HepG2 (cell line): ENCODE measurements at regions not wholly inside any gene's neighbourhood (a gene's known extent, or its start where the extent isn't known, plus 50 kb on each side); places are given as distances from the start of the nearest gene placed in this dataset.

Source experiments
- ATAC-seq: fragments of 200-7000 bp; cut with Tn5 transposase; 3 replicates; pipeline ENCODE4 v1.9.1; 2020; ENCODE audit warnings: mild to moderate bottlenecking, moderate library complexity
- BruUV-seq: library from RNA; stranded (reverse); fragments of 400-500 nt; replicated peaks from 2 replicates; lab custom pipeline; 2021; lab: Mats Ljungman, UMichigan
- CTCF ChIA-PET: fragments of 300-600 bp; formaldehyde crosslinking; extraction: SDS; loops from one replicate; lab custom pipeline; 2021; ENCODE audit warnings: low total read pairs, inconsistent platforms, low intra/inter-chr PET ratio; lab: Yijun Ruan, JAX
- POLR2A ChIA-PET: fragments of 350-600 bp; sonication (Branson Sonifier 250); formaldehyde crosslinking; loops from one replicate; lab custom pipeline; 2020; ENCODE audit warnings: antibody characterized with exemption, inconsistent platforms; lab: Yijun Ruan, JAX
- DNase-seq: peaks from one replicate; pipeline ENCODE4 v3.0.0-alpha.2; 2015; ENCODE audit warnings: low spot score
- FAIRE-seq: peaks from 3 replicates; lab custom pipeline; 2011; peaks lifted over from hg19 to GRCh38; lab: Jason Lieb, UNC
- H2AFZ ChIP-seq: one replicate; pipeline ENCODE4 v1.6.1; 2011; ENCODE audit warnings: low read length, inconsistent platforms
- H3K27ac ChIP-seq: fragments of 300-600 bp; 3 replicates; pipeline ENCODE4 v1.8.0; 2011; ENCODE audit warnings: mixed run types, mild to moderate bottlenecking, mixed read lengths, low read length, inconsistent platforms; ENCODE audit not compliant: insufficient read depth; ENCODE audit errors: extremely low read length
- H3K27me3 ChIP-seq, 2 experiments: fragments of 200-600 bp in 1 of 2; 2 replicates in 1 of 2; 3 replicates in 1 of 2; pipeline versions ENCODE4 v1.6.0 to v1.8.0; 2011; ENCODE audit warnings: low read length in 2 of 2, mild to moderate bottlenecking in 2 of 2, moderate library complexity in 2 of 2, inconsistent platforms in 1 of 2; ENCODE audit not compliant: insufficient read depth in 2 of 2, control insufficient read depth in 1 of 2
- H3K36me3 ChIP-seq, 2 experiments: fragments of 200-600 bp in 1 of 2; replicated peaks in 1 of 2; 2 replicates in 1 of 2; 3 replicates in 1 of 2; pipeline versions ENCODE4 v1.5.1 to v1.8.0; 2011; ENCODE audit warnings: low read length in 2 of 2, inconsistent platforms in 1 of 2; ENCODE audit not compliant: insufficient read depth in 2 of 2, control insufficient read depth in 1 of 2
- H3K4me1 ChIP-seq: 2 replicates; pipeline ENCODE4 v1.5.1; 2012; ENCODE audit warnings: low read length, inconsistent platforms; ENCODE audit not compliant: insufficient read depth
- H3K4me2 ChIP-seq: 2 replicates; pipeline ENCODE4 v1.6.0; 2011; ENCODE audit warnings: low read depth, low read length, inconsistent platforms
- H3K4me3 ChIP-seq, 3 experiments: fragments of 200-600 bp in 1 of 3; sonication (generic), shearing (Covaris generic) in 1 of 3; replicated peaks in 1 of 3; 2 replicates each; pipeline ENCODE4 v1.5.1; 2011 to 2016; ENCODE audit warnings: low read length in 3 of 3, inconsistent platforms in 2 of 3, low read depth in 2 of 3, mild to moderate bottlenecking in 2 of 3, control low read depth in 1 of 3, mixed read lengths in 1 of 3; ENCODE audit not compliant: insufficient read depth in 1 of 3
- H3K79me2 ChIP-seq: one replicate; pipeline ENCODE4 v1.6.1; 2011; ENCODE audit warnings: low read length, inconsistent platforms; ENCODE audit not compliant: insufficient read depth
- H3K9ac ChIP-seq: 2 replicates; pipeline ENCODE4 v1.6.0; 2011; ENCODE audit warnings: mild to moderate bottlenecking, low read depth, low read length, inconsistent platforms; ENCODE audit not compliant: insufficient read depth
- H3K9me3 ChIP-seq: 2 replicates; pipeline ENCODE4 v1.5.1; 2012; ENCODE audit warnings: mild to moderate bottlenecking, low read length
- H4K20me1 ChIP-seq: 2 replicates; pipeline ENCODE4 v1.6.0; 2011; ENCODE audit warnings: inconsistent platforms, mild to moderate bottlenecking, low read length, moderate library complexity; ENCODE audit not compliant: insufficient read depth
- GTF2F1 ChIP-seq: fragments of 150-350 bp; IDR thresholded peaks from 2 replicates; pipeline ENCODE4 v1.6.1; 2014; ENCODE audit warnings: low read length
- MAFK ChIP-seq, 2 experiments: IDR thresholded peaks in 1 of 2; conservative IDR thresholded peaks in 1 of 2; 2 replicates each; pipeline ENCODE4 v1.6.1; 2011; ENCODE audit warnings: improper control_type of control experiment in 2 of 2, low read length in 2 of 2
- ONECUT2 ChIP-seq: sonication (generic); formaldehyde crosslinking; IDR thresholded peaks from 2 replicates; pipeline ENCODE4 v1.4.0; 2020; ENCODE audit warnings: missing genetic modification reagents
- ZBTB7B ChIP-seq: sonication (generic); formaldehyde crosslinking; IDR thresholded peaks from 2 replicates; pipeline ENCODE4 v1.4.0; 2020; ENCODE audit warnings: missing genetic modification reagents
- ZKSCAN5 ChIP-seq: sonication (generic); formaldehyde crosslinking; IDR thresholded peaks from 2 replicates; pipeline ENCODE4 v1.5.1; 2020; ENCODE audit warnings: mild to moderate bottlenecking, missing genetic modification reagents
- ZNF136 ChIP-seq: sonication (generic); formaldehyde crosslinking; IDR thresholded peaks from 2 replicates; pipeline ENCODE4 v1.8.1; 2022; ENCODE audit warnings: low read depth, mild to moderate bottlenecking, moderate library complexity, missing genetic modification reagents
- ZNF337 ChIP-seq: sonication (generic); formaldehyde crosslinking; IDR thresholded peaks from 2 replicates; pipeline ENCODE4 v1.5.1; 2020; ENCODE audit warnings: missing genetic modification reagents, low read depth, mild to moderate bottlenecking, borderline replicate concordance
- ZNF589 ChIP-seq: sonication (generic); formaldehyde crosslinking; conservative IDR thresholded peaks from 2 replicates; pipeline ENCODE4 v1.8.0; 2022; ENCODE audit warnings: mild to moderate bottlenecking, moderate library complexity, missing genetic modification reagents
- ZZZ3 ChIP-seq: sonication (generic); formaldehyde crosslinking; IDR thresholded peaks from 2 replicates; pipeline ENCODE4 v1.4.0; 2020; ENCODE audit warnings: missing genetic modification reagents, mild to moderate bottlenecking, borderline replicate concordance
- WGBS: methylation state at CpG from one replicate; pipeline ENCODE4 v1.1.6; 2017; ENCODE audit warnings: low lambda C conversion rate; 5-methylcytosine and 5-hydroxymethylcytosine counted together
- in situ Hi-C: cut with HindIII; loops from 2 replicates; pipeline ENCODE4 v1.10.0; 2017; ENCODE audit warnings: low pct_unique_long_range_greater_than_20kb; ENCODE audit not compliant: extremely low pct_ligation_motif_present
- intact Hi-C: fragments of 100-400 bp; cut with micrococcal nuclease; formaldehyde crosslinking; loops from one replicate; pipeline ENCODE4 v1.10.0; 2022; ENCODE audit not compliant: unreplicated experiment
- TF ChIP-seq, protein P1 (sequence below): sonication (generic); formaldehyde crosslinking; IDR thresholded peaks from 2 replicates; pipeline ENCODE4 v1.4.0; 2020; ENCODE audit warnings: missing genetic modification reagents, mild to moderate bottlenecking, borderline replicate concordance

DNA sequence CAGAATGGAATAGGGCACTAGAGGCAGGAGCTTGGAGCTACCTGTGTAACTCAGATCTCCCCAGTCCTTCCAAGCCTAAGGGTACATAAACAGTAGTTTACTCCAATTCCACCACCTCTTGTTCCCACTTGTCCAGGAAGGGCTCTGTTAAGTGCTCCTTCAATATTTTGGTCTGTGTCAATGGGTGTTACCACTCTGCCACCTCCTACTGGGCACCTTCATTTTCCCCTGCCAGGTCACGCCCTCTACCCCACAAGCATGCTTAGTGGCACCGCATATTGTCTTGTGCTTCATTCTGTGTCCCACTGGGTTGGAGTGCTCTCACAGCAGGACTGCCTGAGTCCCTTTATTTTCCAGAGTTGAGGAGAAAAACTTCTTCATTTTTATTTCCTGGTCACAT lies 459.8 kb downstream of the ARHGEF28 start:
- ChIA-PET POLR2A (no interaction called here), CTCF (no interaction called here)
- no TSS peak for BruUV-seq
- no peaks in the 10 kb centered on the region for H3K36me3 ChIP-seq
- H3K27me3 ChIP-seq, result peaks cover 0 to 16% of the 10 kb centered on the region in 2 experiments; a peak in 4 of 5 replicates
- no peak overlapping the region for H3K27ac ChIP-seq
- TF ChIP-seq ZZZ3, result no peak
- no peak for TF ChIP-seq ZKSCAN5 (CRISPR knock-in tag)
- no peak for TF ChIP-seq ZNF589 (CRISPR knock-in tag)
- no peak for TF ChIP-seq ZNF136 (CRISPR knock-in tag)
- TF ChIP-seq MAFK (conservative IDR thresholded peaks at IDR 0.05 in 1 of 2, IDR thresholded peaks at IDR 0.05 in 1 of 2; ENCODE audit: low read length in 2 of 2), result no peak
- TF ChIP-seq ZBTB7B (CRISPR knock-in tag), result no peak
- no peak for TF ChIP-seq ONECUT2
- no peak for TF ChIP-seq GTF2F1
- no peak for TF ChIP-seq ZNF337
- TF ChIP-seq, protein P1, sequence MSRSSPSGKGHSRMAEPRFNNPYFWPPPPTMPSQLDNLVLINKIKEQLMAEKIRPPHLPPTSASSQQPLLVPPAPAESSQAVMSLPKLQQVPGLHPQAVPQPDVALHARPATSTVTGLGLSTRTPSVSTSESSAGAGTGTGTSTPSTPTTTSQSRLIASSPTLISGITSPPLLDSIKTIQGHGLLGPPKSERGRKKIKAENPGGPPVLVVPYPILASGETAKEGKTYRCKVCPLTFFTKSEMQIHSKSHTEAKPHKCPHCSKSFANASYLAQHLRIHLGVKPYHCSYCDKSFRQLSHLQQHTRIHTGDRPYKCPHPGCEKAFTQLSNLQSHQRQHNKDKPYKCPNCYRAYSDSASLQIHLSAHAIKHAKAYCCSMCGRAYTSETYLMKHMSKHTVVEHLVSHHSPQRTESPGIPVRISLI (CRISPR knock-in tag), result no peak
- in situ Hi-C loops, result no loop called here
- H3K9me3 ChIP-seq, result no peaks in the 10 kb centered on the region
- no peak overlapping the region for H2AFZ ChIP-seq
- H3K4me2 ChIP-seq, result no peak overlapping the region
- ATAC-seq (no peak), DNase-seq (no peak), FAIRE-seq (no peak)
- intact Hi-C loops, result no loop called here
- no peaks in the 10 kb centered on the region for H4K20me1 ChIP-seq
- H3K9ac ChIP-seq, result no peak overlapping the region
- no peaks in the 10 kb centered on the region for H3K4me1 ChIP-seq
- WGBS, result 45% methylated on average over 2 of the region's 2 CpGs
- no peak overlapping the region for H3K4me3 ChIP-seq
- H3K79me2 ChIP-seq, result no peaks in the 10 kb centered on the region
